Endothelial cell of hepatic sinusoid (primary cell): ENCODE measurements at regions not wholly inside any gene's neighbourhood (a gene's known extent, or its start where the extent isn't known, plus 50 kb on each side); places are given as distances from the start of the nearest gene placed in this dataset.
"Not testable (repeated sequence)": the region's sequence is repeated elsewhere in the genome, so short reads cannot be mapped to it uniquely, and the experiment has no call there.

ENCODE experiments used
- in situ Hi-C: cut with HindIII; loops from 2 replicates; pipeline ENCODE4 v1.10.0; 2017; ENCODE audit warnings: low sequenced_read_pairs

GRCh38 chr3:46797486-46797885 is 65.8 kb downstream of the MYL3 start:
- in situ Hi-C loops, result loop anchor here (5.0 kb wide), 1 partner anchor 100 kb away; no protein-coding TSS in a partner anchor

DNA sequence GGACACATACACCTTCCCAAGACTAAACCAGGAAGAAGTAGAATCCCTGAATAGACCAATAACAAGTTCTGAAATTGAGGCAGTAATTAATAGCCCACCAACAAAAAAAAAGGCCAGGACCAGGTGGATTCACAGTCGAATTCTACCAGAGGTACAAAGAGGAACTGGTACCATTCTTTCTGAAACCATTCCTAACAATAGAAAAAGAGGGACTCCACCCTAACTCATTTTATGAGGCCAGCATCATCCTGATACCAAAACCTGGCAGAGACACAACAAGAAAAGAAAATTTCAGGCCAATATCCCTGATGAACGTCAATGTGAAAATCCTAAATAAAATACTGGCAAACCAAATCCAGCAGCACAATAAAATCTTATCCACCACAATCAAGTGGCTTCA is 69.9 kb downstream of the MYL3 start:
- in situ Hi-C loops, result not testable (repeated sequence)

DNA sequence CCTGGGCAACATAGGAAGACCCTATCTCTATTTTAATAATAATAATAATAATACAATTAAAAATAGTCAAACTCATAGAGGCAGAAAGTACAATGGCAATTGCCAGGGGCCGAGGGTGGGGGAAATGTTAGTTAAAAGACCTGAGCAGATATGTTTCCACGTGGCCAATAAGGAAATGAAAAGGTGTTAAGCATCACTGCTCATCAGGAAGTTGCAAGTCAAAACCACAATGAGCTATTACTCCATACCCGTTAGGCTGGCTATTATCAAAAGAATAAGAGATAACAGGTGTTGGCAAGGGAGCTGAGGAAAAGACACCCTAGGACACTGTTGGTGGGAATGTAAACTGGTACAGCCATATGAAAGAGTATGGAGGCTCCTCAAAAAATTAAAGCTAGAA is 60.4 kb upstream of the PRSS50 start:
- in situ Hi-C loops, result no loop called here

GRCh38 chr3:46772498-46772897 is 54.8 kb upstream of the PRSS50 start:
- in situ Hi-C loops, result not testable (repeated sequence)

DNA sequence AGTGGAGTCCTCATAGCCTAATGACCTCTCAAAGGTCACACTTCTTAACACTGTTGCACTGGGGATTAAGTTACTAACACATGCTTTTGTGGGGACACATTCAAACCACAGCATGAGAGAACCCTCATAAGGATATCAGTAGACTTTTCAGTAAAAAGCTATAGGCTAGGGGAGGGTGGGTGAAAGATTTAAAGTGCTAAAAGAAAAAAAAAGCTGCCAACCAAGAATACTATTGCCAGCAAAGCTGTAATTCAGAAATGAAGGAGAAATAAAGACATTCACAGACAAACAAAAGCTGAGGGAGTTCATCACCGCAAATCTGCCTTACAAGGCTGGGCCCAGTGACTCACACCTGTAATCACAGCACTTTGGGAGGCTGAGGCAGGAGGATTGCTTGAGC is 50.4 kb upstream of the PRSS50 start:
- in situ Hi-C loops, result no loop called here
